Testis (tissue), 2 donors: ENCODE measurements at regions not wholly inside any gene's neighbourhood (a gene's known extent, or its start where the extent isn't known, plus 50 kb on each side); places are given as distances from the start of the nearest gene placed in this dataset.
"Not testable (repeated sequence)": the region's sequence is repeated elsewhere in the genome, so short reads cannot be mapped to it uniquely, and the experiment has no call there.

ENCODE experiments used
- POLR2A ChIP-seq: fragments of 450-650 bp; IDR thresholded peaks from one replicate; pipeline ENCODE4 v1.6.1; 2017; ENCODE audit warnings: antibody characterized with exemption, mild to moderate bottlenecking, moderate library complexity
- TF ChIP-seq, protein P1 (sequence below), 3 experiments: fragments of 450-650 bp in 2 of 3; fragments of 200-600 bp in 1 of 3; sonication (generic) in 1 of 3; IDR thresholded peaks; one replicate each; pipeline ENCODE4 v1.5.1; 2016 to 2019; ENCODE audit warnings: antibody characterized with exemption in 3 of 3, mild to moderate bottlenecking in 2 of 3, moderate library complexity in 1 of 3

DNA sequence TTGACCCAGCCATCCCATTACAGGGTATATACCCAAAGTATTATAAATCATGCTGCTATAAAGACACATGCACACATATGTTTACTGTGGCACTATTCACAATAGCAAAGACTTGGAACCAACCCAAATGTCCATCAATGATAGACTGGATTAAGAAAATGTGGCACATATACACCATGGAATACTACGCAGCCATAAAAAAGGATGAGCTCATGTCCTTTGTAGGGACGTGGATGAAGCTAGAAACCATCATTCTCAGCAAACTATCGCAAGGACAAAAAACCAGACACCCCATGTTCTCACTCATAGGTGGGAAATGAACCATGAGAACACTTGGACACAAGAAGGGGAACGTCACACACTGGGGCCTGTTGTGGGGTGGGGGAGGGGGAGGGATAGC, 527.9 kb downstream of the UQCRFS1 start:
- TF ChIP-seq POLR2A: not testable (repeated sequence)
- TF ChIP-seq, protein P1, sequence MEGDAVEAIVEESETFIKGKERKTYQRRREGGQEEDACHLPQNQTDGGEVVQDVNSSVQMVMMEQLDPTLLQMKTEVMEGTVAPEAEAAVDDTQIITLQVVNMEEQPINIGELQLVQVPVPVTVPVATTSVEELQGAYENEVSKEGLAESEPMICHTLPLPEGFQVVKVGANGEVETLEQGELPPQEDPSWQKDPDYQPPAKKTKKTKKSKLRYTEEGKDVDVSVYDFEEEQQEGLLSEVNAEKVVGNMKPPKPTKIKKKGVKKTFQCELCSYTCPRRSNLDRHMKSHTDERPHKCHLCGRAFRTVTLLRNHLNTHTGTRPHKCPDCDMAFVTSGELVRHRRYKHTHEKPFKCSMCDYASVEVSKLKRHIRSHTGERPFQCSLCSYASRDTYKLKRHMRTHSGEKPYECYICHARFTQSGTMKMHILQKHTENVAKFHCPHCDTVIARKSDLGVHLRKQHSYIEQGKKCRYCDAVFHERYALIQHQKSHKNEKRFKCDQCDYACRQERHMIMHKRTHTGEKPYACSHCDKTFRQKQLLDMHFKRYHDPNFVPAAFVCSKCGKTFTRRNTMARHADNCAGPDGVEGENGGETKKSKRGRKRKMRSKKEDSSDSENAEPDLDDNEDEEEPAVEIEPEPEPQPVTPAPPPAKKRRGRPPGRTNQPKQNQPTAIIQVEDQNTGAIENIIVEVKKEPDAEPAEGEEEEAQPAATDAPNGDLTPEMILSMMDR (IDR thresholded peaks at IDR 0.05): not testable (repeated sequence)
